ENCODE measurements at regions not wholly inside any gene's neighbourhood (a gene's known extent, or its start where the extent isn't known, plus 50 kb on each side); places are given as distances from the start of the nearest gene placed in this dataset.

DNA sequence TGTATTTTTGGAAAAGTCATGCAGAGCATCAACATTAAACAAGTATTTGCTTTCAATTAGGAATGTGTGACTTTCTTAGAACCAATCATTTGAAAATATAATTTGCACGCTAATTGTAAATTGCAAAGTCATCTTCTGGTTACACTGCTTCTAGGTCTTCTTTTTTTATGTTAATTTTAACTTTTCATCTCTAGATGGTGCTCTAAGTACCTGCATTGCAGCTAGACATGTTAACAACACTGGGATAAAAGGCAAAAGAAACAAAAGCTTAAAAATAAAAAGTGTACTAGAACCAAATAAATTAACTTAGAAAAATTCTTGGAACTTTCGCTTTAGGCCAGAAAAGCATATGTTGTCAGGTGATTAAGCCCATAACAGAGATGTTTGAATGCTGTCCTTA, 2758.2 kb downstream of the PCDH9 start:
- TF ChIP-seq CHD1 (IDR thresholded peaks at IDR 0.05; ENCODE audit: low read depth, low read length) = no peak
- TF ChIP-seq RCOR1 (IDR thresholded peaks at IDR 0.05; ENCODE audit: insufficient replicate concordance, low read length) = no peak
- TF ChIP-seq, protein P1, sequence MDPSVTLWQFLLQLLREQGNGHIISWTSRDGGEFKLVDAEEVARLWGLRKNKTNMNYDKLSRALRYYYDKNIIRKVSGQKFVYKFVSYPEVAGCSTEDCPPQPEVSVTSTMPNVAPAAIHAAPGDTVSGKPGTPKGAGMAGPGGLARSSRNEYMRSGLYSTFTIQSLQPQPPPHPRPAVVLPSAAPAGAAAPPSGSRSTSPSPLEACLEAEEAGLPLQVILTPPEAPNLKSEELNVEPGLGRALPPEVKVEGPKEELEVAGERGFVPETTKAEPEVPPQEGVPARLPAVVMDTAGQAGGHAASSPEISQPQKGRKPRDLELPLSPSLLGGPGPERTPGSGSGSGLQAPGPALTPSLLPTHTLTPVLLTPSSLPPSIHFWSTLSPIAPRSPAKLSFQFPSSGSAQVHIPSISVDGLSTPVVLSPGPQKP (IDR thresholded peaks at IDR 0.05; ENCODE audit: borderline replicate concordance, low read depth, low read length) = no peak
- TF ChIP-seq FOS (IDR thresholded peaks at IDR 0.05; ENCODE audit: low read depth, low read length) = no peak
- TF ChIP-seq BHLHE40 (IDR thresholded peaks at IDR 0.05; ENCODE audit: low read depth, low read length) = no peak
- no peak for TF ChIP-seq CEBPB (IDR thresholded peaks at IDR 0.05; ENCODE audit: low read depth, low read length)
- peak; percentile 25; the same call in 1 of the 2 replicates for TF ChIP-seq MAFK (IDR thresholded peaks at IDR 0.05; ENCODE audit: low read depth, low read length)
- no peak for TF ChIP-seq USF2 (IDR thresholded peaks at IDR 0.05; ENCODE audit: low read depth, low read length)
- peak; percentile 90 for TF ChIP-seq RAD21 (IDR thresholded peaks at IDR 0.05; ENCODE audit: low read length)
- TF ChIP-seq CTCF (conservative IDR thresholded peaks at IDR 0.05; ENCODE audit: low read depth, low read length) = peak; percentile 66
- TF ChIP-seq RFX5 (IDR thresholded peaks at IDR 0.05; ENCODE audit: low read depth, low read length) = no peak
- TF ChIP-seq MAZ (IDR thresholded peaks at IDR 0.05; ENCODE audit: borderline replicate concordance, low read depth, low read length) = no peak
- peak; percentile 71 for TF ChIP-seq SMC3 (IDR thresholded peaks at IDR 0.05; ENCODE audit: low read depth, low read length)
- TF ChIP-seq POLR2A (IDR thresholded peaks at IDR 0.05; ENCODE audit: low read depth, low read length) = no peak
- TF ChIP-seq NFE2L2 (IDR thresholded peaks at IDR 0.05; ENCODE audit: low read depth, low read length) = peak; percentile 85
- TF ChIP-seq MXI1 (IDR thresholded peaks at IDR 0.05; ENCODE audit: borderline replicate concordance, low read depth, low read length) = no peak
- ATAC-seq (ENCODE audit: low read depth) (peak; percentile 69), DNase-seq (peak; percentile 60)
- Histone ChIP-seq H3K4me1 (ENCODE audit: control insufficient read depth, insufficient read depth, low read length) (no peaks in the 10 kb centered on the region), H4K5ac (ENCODE audit: low read depth, low read length) (no peak overlapping the region), H3K9me3 (ENCODE audit: control insufficient read depth, insufficient read depth, low read length) (no peaks in the 10 kb centered on the region), H2AFZ (replicated peaks; ENCODE audit: low read length, poor library complexity) (no peak overlapping the region), H3K4ac (ENCODE audit: low read depth, low read length) (no peak overlapping the region), H4K8ac (ENCODE audit: low read depth in 2 of 2, low read length in 2 of 2) (no peak overlapping the region), H2BK20ac (ENCODE audit: low read depth, low read length) (no peak overlapping the region), H2AK5ac (ENCODE audit: low read depth, low read length) (no peak overlapping the region), H2BK120ac (ENCODE audit: low read depth, low read length) (no peak overlapping the region), H2AK9ac (replicated peaks; ENCODE audit: low read depth, low read length, poor library complexity) (no peak overlapping the region), H3K56ac (ENCODE audit: extremely low read depth, insufficient read depth, low read length) (no peak overlapping the region), H4K20me1 (ENCODE audit: insufficient read depth, low read length) (no peaks in the 10 kb centered on the region), H3K23ac (ENCODE audit: low read depth, low read length) (no peak overlapping the region), H3K4me3 (ENCODE audit: insufficient read depth, low read depth, low read length) (no peak overlapping the region), H3K9me1 (ENCODE audit: insufficient read depth, low read length) (no peaks in the 10 kb centered on the region), H2BK15ac (ENCODE audit: low read depth, low read length) (no peak overlapping the region), H4K91ac (ENCODE audit: insufficient read depth, low read depth, low read length) (no peak overlapping the region), H3K36me3 (ENCODE audit: control insufficient read depth, insufficient read depth, low read length) (no peaks in the 10 kb centered on the region), H3K9ac (ENCODE audit: low read depth, low read length) (no peak overlapping the region; the same call in 1 of the 2 replicates), H2BK5ac (ENCODE audit: low read depth, low read length, poor library complexity, severe bottlenecking) (no peak overlapping the region), H3K27ac (ENCODE audit: insufficient read depth, low read length) (no peak overlapping the region), H3K4me2 (ENCODE audit: low read depth, low read length) (no peak overlapping the region), H3K18ac (ENCODE audit: low read depth, low read length) (no peak overlapping the region), H3K27me3 (ENCODE audit: control insufficient read depth, insufficient read depth, low read length) (no peaks in the 10 kb centered on the region), H3K14ac (replicated peaks; ENCODE audit: low read depth, low read length) (no peak overlapping the region), H3K79me1 (ENCODE audit: low read depth in 1 of 2, low read length in 2 of 2) (no peaks in the 10 kb centered on the region)
- CTCF ChIA-PET = interaction anchor here (1.0 kb wide), 1 partner anchor 1166 kb away, joined by 3 read pairs; no protein-coding TSS in a partner anchor
- POLR2A ChIA-PET (ENCODE audit: unreplicated experiment) = no interaction called here
- BruUV-seq (replicated peaks) = no TSS peak
- in situ Hi-C loops (cut with MboI; ENCODE audit: low sequenced_read_pairs) (loop anchor here (10.0 kb wide), 1 partner anchor 1163 kb away; no protein-coding TSS in a partner anchor), dilution Hi-C loops (cut with HindIII; ENCODE audit: low sequenced_read_pairs, unreplicated experiment) (no loop called here), intact Hi-C loops (cut with micrococcal nuclease) (loop anchor here (1.0 to 10.0 kb wide), 2 partner anchors 1053 to 1166 kb away; no protein-coding TSS in a partner anchor)
- 60% methylated on average over 1 of the region's 2 CpGs; no CpG with 5 or more reads in 1 of the 2 experiments for WGBS, 2 experiments (ENCODE audit: extremely low coverage in 2 of 2, insufficient read length in 1 of 2)
